ENCODE measurements at regions not wholly inside any gene's neighbourhood (a gene's known extent, or its start where the extent isn't known, plus 50 kb on each side); places are given as distances from the start of the nearest gene placed in this dataset.
"Not testable (repeated sequence)": the region's sequence is repeated elsewhere in the genome, so short reads cannot be mapped to it uniquely, and the experiment has no call there.

DNA sequence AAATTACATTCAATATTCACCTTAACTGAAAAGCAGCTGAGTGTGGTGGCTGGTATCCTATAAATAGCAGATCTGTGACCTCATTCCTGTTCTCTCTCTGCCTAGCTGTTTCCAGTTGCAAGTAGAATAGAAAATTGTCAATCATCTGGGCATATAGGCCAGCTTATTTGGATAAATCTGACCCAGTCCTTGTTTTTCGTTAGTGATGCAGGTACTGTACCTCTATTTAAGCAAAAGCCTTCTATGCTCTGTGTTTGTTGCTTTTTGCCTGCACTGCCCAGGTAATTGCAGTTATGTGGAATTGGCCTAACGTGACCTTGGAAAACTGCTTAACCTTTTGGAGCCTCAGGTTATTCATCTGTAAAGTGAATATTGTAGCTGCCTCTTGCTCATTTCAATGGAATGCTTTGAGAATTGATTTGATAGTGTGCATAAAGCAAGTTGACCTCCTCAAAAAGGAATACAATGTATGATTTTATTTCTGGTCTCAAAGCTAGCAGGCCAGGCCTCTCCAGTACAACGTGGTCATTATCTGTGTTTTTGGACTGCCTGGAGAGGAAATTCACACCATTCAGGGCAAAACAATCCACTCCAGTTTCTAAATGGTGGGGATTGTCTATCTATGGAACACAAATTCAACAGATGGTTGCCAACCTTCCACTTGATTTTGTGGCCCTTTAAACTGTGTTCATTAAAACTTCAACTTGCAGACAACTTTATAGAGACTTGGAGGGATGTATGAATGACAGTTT lies 508.7 kb upstream of the CITED2 start:
- peak overlapping the region; percentile 35 for H3K27ac ChIP-seq (ENCODE audit: low read length)
- H3K36me3 ChIP-seq (ENCODE audit: control insufficient read depth in 1 of 2, insufficient read depth in 2 of 2, low read length in 2 of 2) = no peaks in the 10 kb centered on the region
- no peak overlapping the region for H3K4me3 ChIP-seq (ENCODE audit: low read depth in 1 of 2, low read length in 2 of 2)

DNA sequence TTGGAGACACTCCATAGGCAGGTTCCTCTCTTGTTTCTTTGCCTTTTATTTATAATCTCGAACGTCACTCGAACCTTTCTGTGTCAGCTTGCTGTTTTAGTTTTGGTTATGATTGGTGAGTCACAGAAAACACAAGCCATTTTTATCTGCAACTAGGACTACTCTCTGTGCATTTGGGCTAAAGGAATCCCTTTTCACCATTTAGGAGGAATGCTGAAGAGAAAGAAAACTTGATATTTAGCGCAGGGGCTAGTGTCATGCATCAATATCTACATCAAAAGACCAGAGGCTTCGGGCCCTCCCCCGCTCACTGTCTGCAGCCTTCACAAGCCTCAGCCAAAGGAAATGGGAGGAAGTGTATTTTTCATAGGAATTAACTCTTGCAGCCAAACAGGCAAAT lies 507.8 kb upstream of the CITED2 start:
- H3K27me3 ChIP-seq (ENCODE audit: low read depth, low read length) = no peaks in the 10 kb centered on the region
- H3K9me3 ChIP-seq (ENCODE audit: control insufficient read depth in 1 of 2, low read length in 2 of 2) = no peaks in the 10 kb centered on the region
- peaks cover 6 to 18% of the 10 kb centered on the region in 2 donors for H3K4me1 ChIP-seq (ENCODE audit: control insufficient read depth in 1 of 2, insufficient read depth in 2 of 2, low read length in 2 of 2)
- H3K36me3 ChIP-seq (ENCODE audit: control insufficient read depth in 1 of 2, insufficient read depth in 2 of 2, low read length in 2 of 2) = no peaks in the 10 kb centered on the region
- H3K4me3 ChIP-seq (ENCODE audit: low read depth in 1 of 2, low read length in 2 of 2) = no peak overlapping the region
- H3K27ac ChIP-seq (ENCODE audit: low read length) = no peak overlapping the region

More for the DNA sequence above, 508.7 kb upstream of the CITED2 start:
- no peaks in the 10 kb centered on the region for H3K27me3 ChIP-seq (ENCODE audit: low read depth, low read length)
- H3K4me1 ChIP-seq (ENCODE audit: control insufficient read depth in 1 of 2, insufficient read depth in 2 of 2, low read length in 2 of 2) = peaks cover 6 to 18% of the 10 kb centered on the region in 2 donors
- H3K9me3 ChIP-seq (ENCODE audit: control insufficient read depth in 1 of 2, low read length in 2 of 2) = no peaks in the 10 kb centered on the region

- H3K36me3 ChIP-seq (ENCODE audit: control insufficient read depth in 1 of 2, insufficient read depth in 2 of 2, low read length in 2 of 2) = no peaks in the 10 kb centered on the region
- no peaks in the 10 kb centered on the region for H3K9me3 ChIP-seq (ENCODE audit: control insufficient read depth in 1 of 2, low read length in 2 of 2)
- no peaks in the 10 kb centered on the region for H3K27me3 ChIP-seq (ENCODE audit: low read depth, low read length)
- H3K4me3 ChIP-seq (ENCODE audit: low read depth in 1 of 2, low read length in 2 of 2) = no peak overlapping the region
- H3K27ac ChIP-seq (ENCODE audit: low read length) = no peak overlapping the region
- peaks cover 6 to 18% of the 10 kb centered on the region in 2 donors for H3K4me1 ChIP-seq (ENCODE audit: control insufficient read depth in 1 of 2, insufficient read depth in 2 of 2, low read length in 2 of 2)
These were observed 507.3 kb upstream of the CITED2 start for GRCh38 chr6:139881728-139882211.

- Histone ChIP-seq H3K4me1 (ENCODE audit: control insufficient read depth in 1 of 2, insufficient read depth in 2 of 2, low read length in 2 of 2) (peaks cover 6 to 18% of the 10 kb centered on the region in 2 donors), H3K27me3 (ENCODE audit: low read depth, low read length) (no peaks in the 10 kb centered on the region), H3K36me3 (ENCODE audit: control insufficient read depth in 1 of 2, insufficient read depth in 2 of 2, low read length in 2 of 2) (no peaks in the 10 kb centered on the region), H3K9me3 (ENCODE audit: control insufficient read depth in 1 of 2, low read length in 2 of 2) (no peaks in the 10 kb centered on the region), H3K27ac (ENCODE audit: low read length) (no peak overlapping the region), H3K4me3 (ENCODE audit: low read depth in 1 of 2, low read length in 2 of 2) (no peak overlapping the region)
These were observed 506.8 kb upstream of the CITED2 start for GRCh38 chr6:139881236-139881635.

DNA sequence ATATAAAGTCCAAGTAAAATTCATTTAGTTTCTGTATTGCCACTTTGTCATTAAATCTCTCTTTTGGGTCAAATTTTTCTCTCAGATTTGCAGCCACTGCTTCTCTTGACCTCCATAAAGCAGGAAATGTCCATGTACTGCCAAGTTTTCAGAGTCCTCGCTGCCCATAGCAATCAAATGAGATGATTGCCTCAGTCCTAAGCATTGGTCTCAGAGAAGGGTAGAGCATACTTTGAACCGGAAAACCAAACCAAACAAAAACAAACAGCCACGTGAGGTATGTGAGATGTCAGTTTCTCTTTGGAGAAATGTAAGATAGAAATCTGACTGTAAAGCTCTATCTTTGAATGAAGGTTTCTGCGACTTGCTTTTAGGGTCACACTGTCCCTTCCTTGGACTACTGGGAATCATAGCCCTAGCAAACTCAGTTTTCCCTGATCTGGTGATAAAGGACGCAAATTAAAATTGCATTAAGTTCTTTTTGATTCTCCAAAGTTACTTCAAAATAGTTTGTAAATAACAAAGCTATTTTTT lies 505.4 kb upstream of the CITED2 start:
- peaks cover 6 to 18% of the 10 kb centered on the region in 2 donors for H3K4me1 ChIP-seq (ENCODE audit: control insufficient read depth in 1 of 2, insufficient read depth in 2 of 2, low read length in 2 of 2)

DNA sequence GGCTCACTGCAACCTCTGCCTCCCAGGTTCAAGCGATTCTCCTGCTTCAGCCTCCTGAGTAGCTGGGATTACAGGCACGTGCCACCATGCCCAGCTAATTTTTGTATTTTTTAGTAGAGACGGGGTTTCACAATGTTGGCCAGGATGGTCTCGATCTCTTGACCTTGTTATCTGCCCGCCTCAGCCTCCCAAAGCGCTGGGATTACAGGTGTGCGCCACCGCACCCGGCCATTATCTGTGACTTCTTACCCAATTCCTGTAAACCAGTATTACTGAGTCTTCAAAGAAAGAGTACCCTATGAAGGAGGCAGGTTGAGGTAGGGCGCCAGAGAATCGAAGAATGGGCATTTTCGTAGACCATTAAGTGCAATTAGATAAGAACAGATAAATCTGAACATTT lies 504.8 kb upstream of the CITED2 start:
- not testable (repeated sequence) for H3K27ac ChIP-seq (ENCODE audit: low read length); H3K36me3 ChIP-seq (ENCODE audit: control insufficient read depth in 1 of 2, insufficient read depth in 2 of 2, low read length in 2 of 2); H3K4me3 ChIP-seq (ENCODE audit: low read depth in 1 of 2, low read length in 2 of 2); H3K9me3 ChIP-seq (ENCODE audit: control insufficient read depth in 1 of 2, low read length in 2 of 2); H3K27me3 ChIP-seq (ENCODE audit: low read depth, low read length)
- peaks cover 6 to 18% of the 10 kb centered on the region in 2 donors for H3K4me1 ChIP-seq (ENCODE audit: control insufficient read depth in 1 of 2, insufficient read depth in 2 of 2, low read length in 2 of 2)

More for the DNA sequence above, 505.4 kb upstream of the CITED2 start:
- H3K27me3 ChIP-seq (ENCODE audit: low read depth, low read length) = no peaks in the 10 kb centered on the region
- no peaks in the 10 kb centered on the region for H3K9me3 ChIP-seq (ENCODE audit: control insufficient read depth in 1 of 2, low read length in 2 of 2)
- no peak overlapping the region for H3K27ac ChIP-seq (ENCODE audit: low read length)
- no peak overlapping the region for H3K4me3 ChIP-seq (ENCODE audit: low read depth in 1 of 2, low read length in 2 of 2)
- no peaks in the 10 kb centered on the region for H3K36me3 ChIP-seq (ENCODE audit: control insufficient read depth in 1 of 2, insufficient read depth in 2 of 2, low read length in 2 of 2)

- Histone ChIP-seq H3K27ac (ENCODE audit: low read length) (no peak overlapping the region), H3K36me3 (ENCODE audit: control insufficient read depth in 1 of 2, insufficient read depth in 2 of 2, low read length in 2 of 2) (no peaks in the 10 kb centered on the region), H3K4me1 (ENCODE audit: control insufficient read depth in 1 of 2, insufficient read depth in 2 of 2, low read length in 2 of 2) (peaks cover 1 to 12% of the 10 kb centered on the region in 2 donors), H3K4me3 (ENCODE audit: low read depth in 1 of 2, low read length in 2 of 2) (no peak overlapping the region), H3K9me3 (ENCODE audit: control insufficient read depth in 1 of 2, low read length in 2 of 2) (no peaks in the 10 kb centered on the region), H3K27me3 (ENCODE audit: low read depth, low read length) (no peaks in the 10 kb centered on the region)
These were observed 503.5 kb upstream of the CITED2 start for GRCh38 chr6:139877828-139878405.

DNA sequence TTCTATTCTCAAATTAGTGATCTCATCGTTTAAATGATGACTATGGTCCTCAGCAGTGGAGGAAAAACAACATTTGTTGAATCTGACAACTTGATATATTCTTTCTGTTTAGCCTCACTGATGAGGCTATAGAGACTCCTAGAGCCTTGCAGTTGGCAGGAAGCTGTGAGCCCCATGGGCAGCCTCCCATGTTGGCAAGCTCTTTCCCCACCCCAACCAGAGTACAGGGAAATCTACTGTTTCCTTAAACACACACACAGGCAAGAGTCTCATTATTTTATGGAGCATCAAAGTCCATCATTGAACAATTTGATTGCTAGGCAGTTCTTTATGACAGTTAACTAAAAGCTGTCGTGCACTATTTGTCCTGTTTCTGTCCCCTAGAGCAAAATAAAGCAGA lies 498.2 kb upstream of the CITED2 start:
- peaks cover 5 to 6% of the 10 kb centered on the region in 2 donors for H3K4me1 ChIP-seq (ENCODE audit: control insufficient read depth in 1 of 2, insufficient read depth in 2 of 2, low read length in 2 of 2)
- no peaks in the 10 kb centered on the region for H3K36me3 ChIP-seq (ENCODE audit: control insufficient read depth in 1 of 2, insufficient read depth in 2 of 2, low read length in 2 of 2)
- H3K27ac ChIP-seq (ENCODE audit: low read length) = no peak overlapping the region
- H3K27me3 ChIP-seq (ENCODE audit: low read depth, low read length) = no peaks in the 10 kb centered on the region
- no peaks in the 10 kb centered on the region for H3K9me3 ChIP-seq (ENCODE audit: control insufficient read depth in 1 of 2, low read length in 2 of 2)
- H3K4me3 ChIP-seq (ENCODE audit: low read depth in 1 of 2, low read length in 2 of 2) = no peak overlapping the region

DNA sequence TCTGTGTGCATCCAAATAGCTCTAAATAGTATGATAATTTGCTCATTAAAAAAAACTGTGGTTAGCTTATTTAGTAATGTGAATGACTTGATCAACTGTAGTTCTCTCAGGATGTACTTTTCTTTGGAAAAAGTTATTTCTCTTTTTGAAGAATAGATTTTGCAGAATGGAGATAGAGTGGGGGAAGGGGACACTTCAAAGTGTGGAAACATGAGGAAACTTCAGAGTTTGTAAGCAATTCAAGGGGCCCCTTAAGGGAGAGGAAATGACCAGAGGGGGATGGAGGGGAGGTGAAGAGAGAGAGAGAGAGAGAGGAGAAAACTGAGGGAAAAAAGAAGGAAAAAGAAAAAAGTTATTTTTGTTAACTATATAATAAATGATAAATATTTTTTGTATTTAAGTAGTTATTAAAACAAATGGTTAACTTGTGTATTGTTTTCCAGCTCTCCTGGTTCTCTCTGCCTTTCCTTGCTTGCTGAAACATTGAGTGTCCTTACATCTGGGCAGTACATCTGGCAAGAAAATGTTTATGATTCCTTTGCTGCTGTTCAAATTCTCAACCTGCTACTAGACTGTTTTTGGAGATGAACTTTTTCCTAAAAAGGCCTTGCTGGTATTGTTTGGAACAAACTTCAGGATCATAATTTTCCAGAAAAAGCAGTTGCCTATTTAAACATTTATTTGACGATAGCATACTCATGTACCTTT lies 497.5 kb upstream of the CITED2 start:
- no peak overlapping the region for H3K4me3 ChIP-seq (ENCODE audit: low read depth in 1 of 2, low read length in 2 of 2)
- H3K4me1 ChIP-seq (ENCODE audit: control insufficient read depth in 1 of 2, insufficient read depth in 2 of 2, low read length in 2 of 2) = peaks cover 5 to 6% of the 10 kb centered on the region in 2 donors
- H3K36me3 ChIP-seq (ENCODE audit: control insufficient read depth in 1 of 2, insufficient read depth in 2 of 2, low read length in 2 of 2) = no peaks in the 10 kb centered on the region
- H3K9me3 ChIP-seq (ENCODE audit: control insufficient read depth in 1 of 2, low read length in 2 of 2) = no peaks in the 10 kb centered on the region
- no peaks in the 10 kb centered on the region for H3K27me3 ChIP-seq (ENCODE audit: low read depth, low read length)
- H3K27ac ChIP-seq (ENCODE audit: low read length) = no peak overlapping the region

- H3K4me3 ChIP-seq (ENCODE audit: low read depth in 1 of 2, low read length in 2 of 2) = no peak overlapping the region
- H3K4me1 ChIP-seq (ENCODE audit: control insufficient read depth in 1 of 2, insufficient read depth in 2 of 2, low read length in 2 of 2) = peaks cover 5 to 6% of the 10 kb centered on the region in 2 donors
- no peaks in the 10 kb centered on the region for H3K36me3 ChIP-seq (ENCODE audit: control insufficient read depth in 1 of 2, insufficient read depth in 2 of 2, low read length in 2 of 2)
- H3K27ac ChIP-seq (ENCODE audit: low read length) = no peak overlapping the region
- no peaks in the 10 kb centered on the region for H3K9me3 ChIP-seq (ENCODE audit: control insufficient read depth in 1 of 2, low read length in 2 of 2)
- no peaks in the 10 kb centered on the region for H3K27me3 ChIP-seq (ENCODE audit: low read depth, low read length)
These were observed 496.8 kb upstream of the CITED2 start for GRCh38 chr6:139871165-139871710.

DNA sequence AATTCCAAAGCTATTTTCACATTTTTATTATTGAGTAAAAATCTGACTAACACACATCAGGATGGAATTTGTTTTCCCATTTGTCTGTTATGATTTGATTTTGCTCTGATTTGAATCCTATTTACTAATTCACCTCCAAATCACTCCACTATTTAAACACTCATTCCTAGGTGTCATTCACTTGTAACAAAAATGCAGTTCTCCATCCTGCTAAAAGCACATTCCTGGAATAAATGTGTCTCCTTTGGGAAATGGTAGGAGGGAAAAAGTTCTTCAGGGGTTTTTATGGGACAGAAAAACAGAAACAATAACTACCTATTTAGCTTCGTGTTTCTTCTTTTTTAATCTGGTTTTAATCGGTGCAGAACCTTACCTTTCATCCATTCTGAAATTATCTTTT lies 494.1 kb upstream of the CITED2 start:
- Histone ChIP-seq H3K27ac (ENCODE audit: low read length) (no peak overlapping the region), H3K4me1 (ENCODE audit: control insufficient read depth in 1 of 2, insufficient read depth in 2 of 2, low read length in 2 of 2) (peaks cover 5 to 6% of the 10 kb centered on the region in 2 donors)

More for the DNA sequence above, 494.1 kb upstream of the CITED2 start:
- no peaks in the 10 kb centered on the region for H3K9me3 ChIP-seq (ENCODE audit: control insufficient read depth in 1 of 2, low read length in 2 of 2)
- no peaks in the 10 kb centered on the region for H3K36me3 ChIP-seq (ENCODE audit: control insufficient read depth in 1 of 2, insufficient read depth in 2 of 2, low read length in 2 of 2)
- H3K4me3 ChIP-seq (ENCODE audit: low read depth in 1 of 2, low read length in 2 of 2) = no peak overlapping the region
- no peaks in the 10 kb centered on the region for H3K27me3 ChIP-seq (ENCODE audit: low read depth, low read length)
